HG03439 (cell line): ENCODE measurements at regions not wholly inside any gene's neighbourhood (a gene's known extent, or its start where the extent isn't known, plus 50 kb on each side); places are given as distances from the start of the nearest gene placed in this dataset.

Experiments
- ATAC-seq: cut with Tn5 transposase; IDR thresholded peaks from one replicate; pipeline ENCODE4 v1.9.1; 2021; ENCODE audit warnings: mild to moderate bottlenecking, moderate library complexity; ENCODE audit not compliant: unreplicated experiment

GRCh38 chr1:4404854-4405590 lies 249.4 kb upstream of the AJAP1 start:
- no peak for ATAC-seq

GRCh38 chr1:4407851-4408250 lies 246.6 kb upstream of the AJAP1 start:
- no peak for ATAC-seq

- no peak for ATAC-seq
These were observed 246.0 kb upstream of the AJAP1 start for GRCh38 chr1:4408380-4408779.

GRCh38 chr1:4411862-4412261 lies 242.5 kb upstream of the AJAP1 start:
- no peak for ATAC-seq

GRCh38 chr1:4415476-4415875 lies 238.9 kb upstream of the AJAP1 start:
- no peak for ATAC-seq

- ATAC-seq, result no peak
These were observed 238.2 kb upstream of the AJAP1 start for GRCh38 chr1:4416189-4416588.

- ATAC-seq, result no peak
These were observed 236.4 kb upstream of the AJAP1 start for GRCh38 chr1:4418021-4418420.

- ATAC-seq, result no peak
These were observed 232.4 kb upstream of the AJAP1 start for GRCh38 chr1:4421986-4422385.

GRCh38 chr1:4422504-4423289 lies 231.7 kb upstream of the AJAP1 start:
- no peak for ATAC-seq

- ATAC-seq, result no peak
These were observed 230.2 kb upstream of the AJAP1 start for GRCh38 chr1:4424254-4424653.

- no peak for ATAC-seq
These were observed 229.6 kb upstream of the AJAP1 start for GRCh38 chr1:4424766-4425165.

GRCh38 chr1:4425892-4426291 lies 228.5 kb upstream of the AJAP1 start:
- no peak for ATAC-seq

- no peak for ATAC-seq
These were observed 225.7 kb upstream of the AJAP1 start for GRCh38 chr1:4428711-4429110.

GRCh38 chr1:4430406-4431365 lies 223.7 kb upstream of the AJAP1 start:
- ATAC-seq, result no peak

GRCh38 chr1:4431491-4431890 lies 222.9 kb upstream of the AJAP1 start:
- no peak for ATAC-seq

GRCh38 chr1:4433075-4433474 lies 221.3 kb upstream of the AJAP1 start:
- no peak for ATAC-seq

GRCh38 chr1:4444086-4444485 lies 210.3 kb upstream of the AJAP1 start:
- no peak for ATAC-seq

- ATAC-seq, result no peak
These were observed 206.5 kb upstream of the AJAP1 start for GRCh38 chr1:4447778-4448420.

- no peak for ATAC-seq
These were observed 204.4 kb upstream of the AJAP1 start for GRCh38 chr1:4449972-4450371.

GRCh38 chr1:4452701-4453100 lies 201.7 kb upstream of the AJAP1 start:
- ATAC-seq, result no peak

- ATAC-seq, result no peak
These were observed 194.4 kb upstream of the AJAP1 start for GRCh38 chr1:4460052-4460451.
